Duodenal mucosa (tissue), 2 donors: ENCODE measurements at regions not wholly inside any gene's neighbourhood (a gene's known extent, or its start where the extent isn't known, plus 50 kb on each side); places are given as distances from the start of the nearest gene placed in this dataset.

Experiments
- H3K27ac ChIP-seq: one replicate; pipeline ENCODE4 v1.7.0; 2013; ENCODE audit warnings: low read depth, low read length
- H3K27me3 ChIP-seq, 2 donors: one replicate each; pipeline ENCODE4 v1.7.0; 2013; ENCODE audit warnings: low read length in 2 of 2, control low read depth in 1 of 2; ENCODE audit not compliant: insufficient read depth in 2 of 2, control insufficient read depth in 1 of 2
- H3K36me3 ChIP-seq, 2 donors: one replicate each; pipeline ENCODE4 v1.7.0; 2013; ENCODE audit warnings: low read length in 2 of 2, control low read depth in 1 of 2; ENCODE audit not compliant: insufficient read depth in 2 of 2, control insufficient read depth in 1 of 2
- H3K4me1 ChIP-seq, 2 donors: one replicate each; pipeline ENCODE4 v1.7.0; 2013; ENCODE audit warnings: low read length in 2 of 2, control low read depth in 1 of 2; ENCODE audit not compliant: insufficient read depth in 2 of 2, control insufficient read depth in 1 of 2
- H3K4me3 ChIP-seq, 2 donors: one replicate each; pipeline ENCODE4 v1.7.0; 2013; ENCODE audit warnings: low read length in 2 of 2, low read depth in 1 of 2
- H3K9ac ChIP-seq, 2 donors: one replicate each; pipeline ENCODE4 v1.7.0; 2013; ENCODE audit warnings: low read length in 2 of 2, low read depth in 1 of 2
- H3K9me3 ChIP-seq, 2 donors: one replicate each; pipeline ENCODE4 v1.7.0; 2013; ENCODE audit warnings: low read length in 2 of 2, control low read depth in 1 of 2; ENCODE audit not compliant: control insufficient read depth in 1 of 2

DNA sequence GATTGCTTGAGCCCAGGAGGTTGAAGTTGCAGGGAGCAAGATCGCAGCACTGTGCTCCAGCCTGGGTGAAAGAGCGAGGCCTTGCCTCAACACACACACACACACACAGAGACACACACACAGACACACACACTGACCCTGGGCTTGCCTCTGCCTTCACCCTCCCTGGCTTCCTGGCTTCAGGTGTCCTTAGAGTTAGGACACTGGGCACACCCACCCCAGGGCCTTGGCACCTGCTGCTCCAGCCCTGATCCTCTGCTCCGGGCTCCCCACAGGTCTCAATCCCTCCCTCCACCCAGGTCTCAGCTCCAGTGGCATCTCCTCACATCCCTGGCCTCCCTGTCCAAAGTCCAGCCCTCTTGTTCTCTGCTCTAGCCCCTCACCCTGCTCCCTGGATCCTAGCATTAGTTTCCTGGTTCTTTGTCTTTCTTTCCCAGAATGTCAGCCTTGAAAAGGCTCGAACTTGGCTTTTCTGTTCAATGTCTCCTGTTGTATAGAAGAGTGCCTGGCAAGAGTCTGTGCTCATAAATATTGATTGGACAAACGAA lies 212.9 kb downstream of the C9orf50 start:
- Histone ChIP-seq H3K9ac (no peak overlapping the region), H3K27ac (no peak overlapping the region), H3K9me3 (no peaks in the 10 kb centered on the region), H3K27me3 (no peaks in the 10 kb centered on the region), H3K4me1 (peaks cover 16 to 31% of the 10 kb centered on the region in 2 donors), H3K4me3 (no peak overlapping the region), H3K36me3 (no peaks in the 10 kb centered on the region)

GRCh38 chr9:129406278-129407225 lies 214.3 kb downstream of the C9orf50 start:
- H3K4me1 ChIP-seq: peaks cover 4 to 22% of the 10 kb centered on the region in 2 donors
- no peak overlapping the region for H3K4me3 ChIP-seq
- no peaks in the 10 kb centered on the region for H3K27me3 ChIP-seq
- no peaks in the 10 kb centered on the region for H3K36me3 ChIP-seq
- H3K9me3 ChIP-seq: no peaks in the 10 kb centered on the region
- no peak overlapping the region for H3K27ac ChIP-seq
- H3K9ac ChIP-seq: peak overlapping the region in 1 of 2 donors; percentile 25

DNA sequence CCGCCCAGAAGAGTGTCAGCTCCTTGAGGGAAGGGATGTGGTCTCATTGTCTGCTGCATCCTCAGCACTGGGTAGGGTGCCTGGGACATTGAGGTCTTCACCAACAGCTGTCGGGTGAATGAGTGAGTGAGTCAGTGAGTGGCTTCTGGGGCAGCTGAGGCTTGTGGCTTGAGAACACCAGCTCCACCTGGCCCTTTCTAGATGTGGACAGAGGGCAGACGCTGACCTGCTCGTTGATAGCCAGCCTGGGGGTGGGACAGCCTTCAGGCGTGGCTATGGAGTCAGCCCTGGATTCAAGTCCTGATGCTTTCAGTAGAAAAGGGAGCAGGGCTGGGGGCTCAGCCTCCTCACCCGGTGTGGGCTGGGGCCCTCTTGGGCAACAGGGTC lies 215.1 kb downstream of the C9orf50 start:
- Histone ChIP-seq H3K9me3 (no peaks in the 10 kb centered on the region), H3K4me3 (no peak overlapping the region), H3K4me1 (peaks cover 4 to 21% of the 10 kb centered on the region in 2 donors), H3K27me3 (no peaks in the 10 kb centered on the region), H3K9ac (no peak overlapping the region), H3K36me3 (no peaks in the 10 kb centered on the region), H3K27ac (no peak overlapping the region)

DNA sequence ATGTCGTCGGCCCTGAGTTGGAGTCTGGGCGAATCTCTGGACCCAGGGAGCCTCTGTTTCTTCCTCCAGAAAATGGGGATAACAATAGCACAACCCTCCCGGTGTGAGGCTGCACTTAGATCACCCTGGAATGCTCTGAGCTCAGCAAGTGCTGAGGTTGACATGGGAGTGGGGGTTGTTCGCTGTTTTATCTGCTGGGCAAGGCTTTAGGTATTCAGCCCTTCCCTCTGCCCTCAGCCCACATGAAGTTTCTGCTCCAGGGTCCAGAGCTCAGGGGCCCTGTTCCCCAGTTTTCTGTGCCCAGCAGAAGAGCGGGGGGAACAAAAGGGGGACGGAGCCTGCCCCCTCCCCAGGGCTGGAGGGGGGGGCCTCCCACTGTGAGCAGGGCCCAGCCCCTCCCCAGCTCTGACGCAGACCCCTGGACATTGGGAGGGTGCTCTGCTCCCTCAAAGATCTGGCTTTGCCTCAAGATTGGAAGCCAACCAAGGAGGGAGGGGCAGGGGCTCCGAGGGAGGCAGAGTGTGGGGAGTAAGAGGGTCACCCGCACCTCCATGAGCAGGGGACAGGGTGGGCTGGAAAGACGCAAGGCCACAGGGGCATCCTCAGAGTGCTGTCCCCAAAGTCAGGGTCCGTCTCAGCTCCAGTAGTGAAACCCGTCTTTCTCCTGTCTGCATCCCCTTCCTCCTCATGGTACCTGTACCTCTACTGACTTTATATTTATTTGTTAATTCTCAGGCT lies 215.6 kb downstream of the C9orf50 start:
- Histone ChIP-seq H3K4me1 (peaks cover 4 to 21% of the 10 kb centered on the region in 2 donors), H3K36me3 (no peaks in the 10 kb centered on the region), H3K27me3 (no peaks in the 10 kb centered on the region), H3K4me3 (no peak overlapping the region), H3K9ac (no peak overlapping the region), H3K9me3 (no peaks in the 10 kb centered on the region), H3K27ac (no peak overlapping the region)

DNA sequence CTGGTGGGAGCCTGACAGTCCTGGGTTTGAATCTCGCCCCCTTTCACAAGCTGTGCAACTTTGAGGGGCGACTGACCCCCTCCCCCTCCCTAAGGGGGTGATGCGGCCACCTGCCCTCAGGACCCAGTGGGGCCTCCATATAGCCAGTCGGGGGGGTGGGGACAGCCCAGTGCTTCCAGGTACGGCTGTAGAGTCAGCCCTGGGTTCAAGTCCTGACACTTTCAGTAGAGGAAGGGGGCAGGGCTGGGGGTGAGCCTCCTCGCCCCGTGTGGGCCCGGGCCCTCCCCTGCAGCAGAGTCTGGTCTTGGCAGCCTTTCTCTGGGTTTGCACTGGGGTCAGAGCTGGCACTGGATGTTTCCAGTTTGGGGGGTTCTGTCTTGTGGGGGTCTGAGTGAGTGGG lies 216.3 kb downstream of the C9orf50 start:
- no peaks in the 10 kb centered on the region for H3K27me3 ChIP-seq
- no peaks in the 10 kb centered on the region for H3K9me3 ChIP-seq
- no peak overlapping the region for H3K9ac ChIP-seq
- H3K4me3 ChIP-seq: no peak overlapping the region
- H3K27ac ChIP-seq: no peak overlapping the region
- H3K4me1 ChIP-seq: peaks cover 4 to 21% of the 10 kb centered on the region in 2 donors
- H3K36me3 ChIP-seq: no peaks in the 10 kb centered on the region

DNA sequence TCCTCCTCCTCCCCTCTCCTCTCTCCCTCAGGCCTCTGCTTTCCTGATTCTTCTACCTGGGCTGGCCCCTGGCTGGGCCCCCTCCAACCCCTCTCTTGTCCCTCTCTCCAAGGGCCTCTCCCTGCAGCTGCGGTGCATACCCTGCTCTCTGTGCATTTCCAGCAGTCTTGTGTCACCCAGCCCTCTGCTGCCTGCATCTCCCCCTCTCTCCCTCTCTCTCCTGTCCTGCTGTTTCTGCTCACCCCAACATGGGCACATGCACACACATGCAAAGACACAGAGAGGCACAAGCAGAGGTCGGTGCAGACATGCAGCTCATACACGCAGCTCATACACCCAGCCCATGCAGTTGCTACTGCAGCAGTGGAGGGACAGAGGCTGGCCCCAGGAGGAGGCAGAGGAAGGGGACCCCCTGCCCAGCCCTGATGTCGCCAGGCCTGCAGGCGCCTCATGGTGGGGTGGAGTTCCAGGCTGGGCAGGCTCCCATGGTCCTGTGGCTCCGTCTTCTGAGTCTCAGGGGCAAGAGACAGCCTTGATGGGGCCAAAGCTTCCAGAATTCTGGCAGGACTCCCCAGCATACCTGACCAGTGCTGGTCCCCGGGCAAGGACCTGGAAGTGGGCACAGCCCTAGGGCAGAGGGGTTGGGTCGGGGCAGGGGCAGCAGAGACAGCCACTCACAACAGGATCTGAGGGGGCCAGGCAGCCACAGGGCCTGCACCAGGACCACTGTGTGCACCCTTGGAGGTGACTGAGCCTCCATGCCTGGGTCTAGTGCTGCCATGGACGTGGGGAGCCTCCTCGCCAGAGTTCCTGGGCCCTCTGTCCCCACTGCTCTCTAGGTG lies 216.9 kb downstream of the C9orf50 start:
- H3K4me3 ChIP-seq: no peak overlapping the region
- no peaks in the 10 kb centered on the region for H3K36me3 ChIP-seq
- no peaks in the 10 kb centered on the region for H3K9me3 ChIP-seq
- H3K27me3 ChIP-seq: no peaks in the 10 kb centered on the region
- H3K9ac ChIP-seq: no peak overlapping the region
- H3K4me1 ChIP-seq: peaks cover 3 to 17% of the 10 kb centered on the region in 2 donors
- no peak overlapping the region for H3K27ac ChIP-seq

GRCh38 chr9:129402931-129403778 lies 217.7 kb downstream of the C9orf50 start:
- H3K27me3 ChIP-seq: no peaks in the 10 kb centered on the region
- no peak overlapping the region for H3K4me3 ChIP-seq
- no peaks in the 10 kb centered on the region for H3K9me3 ChIP-seq
- H3K9ac ChIP-seq: no peak overlapping the region
- H3K4me1 ChIP-seq: peaks cover 0 to 13% of the 10 kb centered on the region in 2 donors
- no peaks in the 10 kb centered on the region for H3K36me3 ChIP-seq
- no peak overlapping the region for H3K27ac ChIP-seq

DNA sequence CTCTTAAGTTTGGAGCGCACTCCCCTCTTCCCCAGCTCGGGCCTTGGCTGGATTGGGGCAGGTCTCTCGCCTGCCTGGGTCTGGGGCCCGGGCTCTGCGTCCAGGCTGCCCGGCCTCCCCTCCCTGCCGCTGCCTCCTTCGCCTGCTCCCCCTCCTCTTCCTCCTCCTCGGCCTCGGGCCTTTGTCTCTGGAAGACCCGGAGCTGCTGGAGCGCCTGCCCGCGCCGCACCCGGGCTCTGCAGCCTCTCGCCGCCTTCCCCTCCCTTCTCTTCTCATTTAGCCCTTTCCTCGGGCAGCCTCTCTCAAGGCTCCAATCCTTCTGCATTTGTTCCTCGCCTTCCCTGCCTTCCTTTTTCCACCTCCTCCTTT lies 218.5 kb downstream of the C9orf50 start:
- no peak overlapping the region for H3K9ac ChIP-seq
- no peak overlapping the region for H3K4me3 ChIP-seq
- H3K4me1 ChIP-seq: peaks cover 0 to 13% of the 10 kb centered on the region in 2 donors

More for the DNA sequence above, 218.5 kb downstream of the C9orf50 start:
- no peaks in the 10 kb centered on the region for H3K27me3 ChIP-seq
- no peaks in the 10 kb centered on the region for H3K9me3 ChIP-seq
- peak overlapping the region; percentile 42 for H3K27ac ChIP-seq
- no peaks in the 10 kb centered on the region for H3K36me3 ChIP-seq
